ENCODE measurements at regions not wholly inside any gene's neighbourhood (a gene's known extent, or its start where the extent isn't known, plus 50 kb on each side); places are given as distances from the start of the nearest gene placed in this dataset.

DNA sequence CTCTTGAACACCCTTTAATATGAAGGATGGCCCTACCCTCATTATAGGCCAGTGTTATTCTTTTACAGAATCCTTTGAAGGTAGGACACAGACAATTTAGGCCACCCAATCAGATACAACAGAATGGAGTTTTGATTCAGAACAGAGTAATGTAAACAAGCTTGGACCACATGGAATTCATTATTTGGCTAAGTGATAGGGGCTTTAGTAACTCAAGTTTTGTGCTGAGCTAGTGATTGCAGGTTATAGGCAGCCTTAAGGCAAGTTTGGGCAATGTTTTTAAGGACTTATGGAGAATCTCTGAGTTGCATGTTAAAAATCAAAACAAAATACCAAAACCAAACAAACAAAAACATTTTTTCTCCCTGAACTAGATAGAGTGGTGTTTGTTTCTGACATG lies 312.1 kb upstream of the ROBO1 start:
- Histone ChIP-seq H3K4me2 (no peak overlapping the region), H3K4me1 (no peaks in the 10 kb centered on the region), H3K9me3 (replicated peaks in 1 of 11) (no peaks in the 10 kb centered on the region), H3K9ac (no peak overlapping the region), H3K4me3 (no peak overlapping the region), H4K20me1 (no peaks in the 10 kb centered on the region), H3K27ac (no peak overlapping the region), H3K36me3 (no peaks in the 10 kb centered on the region), H3K27me3 (no peaks in the 10 kb centered on the region)
- no peak for TF ChIP-seq Cebpa-rat (IDR thresholded peaks at IDR 0.05)

DNA sequence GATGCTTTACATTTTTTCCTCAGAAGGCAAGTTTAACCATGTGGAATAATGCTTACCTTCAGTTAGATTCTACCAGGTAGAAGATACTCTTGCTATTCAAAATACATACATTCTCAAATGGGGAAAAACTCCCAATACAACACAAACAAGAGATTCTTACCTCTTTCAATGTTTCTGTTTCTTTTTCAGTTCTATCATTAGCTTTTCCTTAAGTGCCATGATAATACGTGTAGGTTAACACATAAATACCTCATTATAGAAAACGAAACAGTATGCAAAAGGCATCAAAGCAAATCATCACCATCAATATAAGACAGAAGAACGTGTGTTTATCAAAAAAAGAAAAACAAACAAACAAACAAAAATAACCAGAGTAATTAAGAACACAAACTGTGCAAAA lies 300.7 kb upstream of the ROBO1 start:
- no peaks in the 10 kb centered on the region for H3K4me1 ChIP-seq
- H3K9ac ChIP-seq: no peak overlapping the region
- H3K36me3 ChIP-seq: no peaks in the 10 kb centered on the region
- H3K4me3 ChIP-seq: no peak overlapping the region
- H3K27me3 ChIP-seq: no peaks in the 10 kb centered on the region
- no peaks in the 10 kb centered on the region for H4K20me1 ChIP-seq
- TF ChIP-seq Cebpa-rat (IDR thresholded peaks at IDR 0.05): no peak
- H3K27ac ChIP-seq: no peak overlapping the region
- no peaks in the 10 kb centered on the region for H3K9me3 ChIP-seq (replicated peaks in 1 of 11)
- no peak overlapping the region for H3K4me2 ChIP-seq

DNA sequence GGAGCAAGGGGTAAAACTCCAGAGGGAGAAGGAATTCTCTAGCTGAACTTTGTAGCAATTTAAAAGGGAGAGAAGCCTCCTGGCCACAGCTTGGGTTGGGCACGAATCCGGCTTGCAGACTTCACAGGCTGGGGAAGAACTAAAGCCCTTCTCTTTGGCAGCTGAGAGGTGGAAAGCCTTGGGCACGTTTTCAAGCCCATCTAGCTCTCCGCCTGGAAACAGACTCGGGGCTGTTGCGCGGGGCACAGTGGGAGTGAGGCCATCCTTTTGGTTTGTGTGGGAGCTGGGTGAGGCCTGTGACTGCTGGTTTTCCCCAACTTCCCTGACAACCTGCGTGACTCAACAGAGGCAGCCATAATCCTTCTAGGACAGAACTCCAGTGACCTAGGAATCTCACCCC lies 295.7 kb upstream of the ROBO1 start:
- Histone ChIP-seq H3K36me3 (no peaks in the 10 kb centered on the region), H3K27me3 (no peaks in the 10 kb centered on the region), H3K9ac (no peak overlapping the region), H4K20me1 (no peaks in the 10 kb centered on the region), H3K27ac (no peak overlapping the region), H3K9me3 (replicated peaks in 1 of 11) (no peaks in the 10 kb centered on the region), H3K4me2 (no peak overlapping the region), H3K4me3 (no peak overlapping the region), H3K4me1 (no peaks in the 10 kb centered on the region)
- TF ChIP-seq Cebpa-rat (IDR thresholded peaks at IDR 0.05): no peak

DNA sequence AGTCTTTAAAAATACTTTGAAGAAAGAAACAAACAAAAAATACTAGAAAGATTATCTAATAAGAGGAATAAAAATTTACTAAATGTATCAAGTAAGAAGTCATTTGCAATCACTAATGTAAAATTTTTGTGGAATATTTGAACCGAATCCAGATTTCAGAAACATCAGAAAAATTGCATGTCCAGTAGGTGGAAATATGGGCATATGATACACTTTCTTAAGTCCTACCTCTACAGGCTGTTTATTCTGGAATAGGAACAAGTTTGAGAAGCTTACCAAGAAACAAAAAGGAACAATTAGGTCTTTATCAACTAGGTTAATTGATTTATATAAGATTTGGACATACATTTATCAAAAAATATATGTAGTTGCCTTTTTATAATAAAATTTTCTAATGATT lies 292.9 kb upstream of the ROBO1 start:
- H4K20me1 ChIP-seq: no peaks in the 10 kb centered on the region
- H3K27ac ChIP-seq: no peak overlapping the region
- no peaks in the 10 kb centered on the region for H3K4me1 ChIP-seq
- no peak overlapping the region for H3K4me2 ChIP-seq
- H3K9me3 ChIP-seq (replicated peaks in 1 of 11): no peaks in the 10 kb centered on the region
- TF ChIP-seq Cebpa-rat (IDR thresholded peaks at IDR 0.05): no peak
- H3K9ac ChIP-seq: no peak overlapping the region
- H3K27me3 ChIP-seq: no peaks in the 10 kb centered on the region
- no peak overlapping the region for H3K4me3 ChIP-seq
- no peaks in the 10 kb centered on the region for H3K36me3 ChIP-seq

DNA sequence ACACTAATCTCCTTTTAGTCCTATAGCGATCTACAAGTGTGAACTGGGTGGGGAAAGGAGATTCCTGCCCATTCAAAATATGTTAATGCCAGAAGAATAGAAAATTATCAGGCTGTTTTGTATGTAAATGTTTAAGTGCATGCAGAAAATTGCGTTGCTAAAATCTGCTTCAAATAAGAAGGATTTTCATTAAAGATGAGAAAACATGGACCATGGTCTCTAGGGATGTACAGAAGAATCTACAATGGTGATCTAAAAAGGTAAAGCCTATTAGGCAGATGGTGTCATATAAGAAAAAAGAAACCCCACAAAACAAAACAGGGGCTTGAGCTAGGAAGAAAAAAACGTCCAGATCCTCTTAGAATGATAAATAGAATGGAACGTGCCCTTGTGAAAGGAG lies 287.5 kb upstream of the ROBO1 start:
- Histone ChIP-seq H3K9ac (no peak overlapping the region), H3K4me1 (no peaks in the 10 kb centered on the region), H3K9me3 (replicated peaks in 1 of 11) (peaks cover 0 to 10% (median 0%) of the 10 kb centered on the region in 11 experiments; a peak in 5 of 22 replicates), H3K27ac (no peak overlapping the region), H3K4me3 (no peak overlapping the region), H3K27me3 (no peaks in the 10 kb centered on the region), H3K36me3 (no peaks in the 10 kb centered on the region), H3K4me2 (no peak overlapping the region), H4K20me1 (no peaks in the 10 kb centered on the region)
- TF ChIP-seq Cebpa-rat (IDR thresholded peaks at IDR 0.05): no peak

DNA sequence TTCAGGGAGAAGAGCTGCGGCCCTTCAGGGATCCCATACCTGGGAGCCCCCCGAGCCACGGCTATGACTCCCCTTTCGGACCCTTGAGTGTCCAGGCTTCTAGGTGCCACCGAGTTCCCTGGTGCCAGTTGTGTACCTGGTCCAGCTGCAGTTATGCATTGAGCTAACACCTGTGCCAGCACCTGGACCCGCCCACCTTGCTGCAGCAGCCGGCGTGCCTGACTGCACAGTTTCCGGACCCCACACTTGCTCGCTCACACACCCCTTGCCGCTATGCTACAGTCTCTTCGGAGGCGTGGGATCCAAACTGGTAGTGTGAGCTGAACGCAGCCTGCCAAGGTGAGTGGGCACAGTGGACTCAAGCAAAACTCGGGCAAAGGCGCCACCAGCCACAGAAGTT lies 284.5 kb upstream of the ROBO1 start:
- no peaks in the 10 kb centered on the region for H3K36me3 ChIP-seq
- no peak for TF ChIP-seq Cebpa-rat (IDR thresholded peaks at IDR 0.05)
- H3K27me3 ChIP-seq: no peaks in the 10 kb centered on the region
- no peak overlapping the region for H3K27ac ChIP-seq
- no peak overlapping the region for H3K4me2 ChIP-seq
- no peaks in the 10 kb centered on the region for H4K20me1 ChIP-seq
- H3K9ac ChIP-seq: no peak overlapping the region
- H3K4me1 ChIP-seq: no peaks in the 10 kb centered on the region
- H3K9me3 ChIP-seq (replicated peaks in 1 of 11): peaks cover 0 to 10% (median 0%) of the 10 kb centered on the region in 11 experiments; a peak in 5 of 22 replicates
- H3K4me3 ChIP-seq: no peak overlapping the region

DNA sequence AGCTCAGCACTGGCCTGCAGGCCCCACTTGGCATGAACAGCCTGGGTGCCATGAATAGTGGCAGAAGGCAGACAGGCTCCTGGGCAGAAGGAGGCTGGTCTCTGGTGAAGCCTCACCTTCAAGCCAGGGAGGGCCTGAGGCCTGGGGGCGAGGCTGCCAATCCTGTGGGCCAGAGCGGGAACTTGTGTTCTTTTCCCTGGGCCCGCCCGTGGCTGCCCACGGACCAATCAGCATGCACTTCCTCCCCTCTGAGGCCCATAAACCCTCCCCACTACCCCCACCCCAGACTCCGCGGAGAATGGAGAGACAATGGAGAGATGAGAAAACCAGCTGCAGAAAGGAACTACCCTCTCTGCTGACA lies 283.8 kb upstream of the ROBO1 start:
- H3K27ac ChIP-seq: no peak overlapping the region
- no peaks in the 10 kb centered on the region for H3K36me3 ChIP-seq
- H3K4me1 ChIP-seq: no peaks in the 10 kb centered on the region
- no peak overlapping the region for H3K9ac ChIP-seq
- TF ChIP-seq Cebpa-rat (IDR thresholded peaks at IDR 0.05): no peak
- peaks cover 0 to 10% (median 0%) of the 10 kb centered on the region in 11 experiments; a peak in 5 of 22 replicates for H3K9me3 ChIP-seq (replicated peaks in 1 of 11)
- no peak overlapping the region for H3K4me3 ChIP-seq
- no peaks in the 10 kb centered on the region for H4K20me1 ChIP-seq
- no peaks in the 10 kb centered on the region for H3K27me3 ChIP-seq
- no peak overlapping the region for H3K4me2 ChIP-seq

DNA sequence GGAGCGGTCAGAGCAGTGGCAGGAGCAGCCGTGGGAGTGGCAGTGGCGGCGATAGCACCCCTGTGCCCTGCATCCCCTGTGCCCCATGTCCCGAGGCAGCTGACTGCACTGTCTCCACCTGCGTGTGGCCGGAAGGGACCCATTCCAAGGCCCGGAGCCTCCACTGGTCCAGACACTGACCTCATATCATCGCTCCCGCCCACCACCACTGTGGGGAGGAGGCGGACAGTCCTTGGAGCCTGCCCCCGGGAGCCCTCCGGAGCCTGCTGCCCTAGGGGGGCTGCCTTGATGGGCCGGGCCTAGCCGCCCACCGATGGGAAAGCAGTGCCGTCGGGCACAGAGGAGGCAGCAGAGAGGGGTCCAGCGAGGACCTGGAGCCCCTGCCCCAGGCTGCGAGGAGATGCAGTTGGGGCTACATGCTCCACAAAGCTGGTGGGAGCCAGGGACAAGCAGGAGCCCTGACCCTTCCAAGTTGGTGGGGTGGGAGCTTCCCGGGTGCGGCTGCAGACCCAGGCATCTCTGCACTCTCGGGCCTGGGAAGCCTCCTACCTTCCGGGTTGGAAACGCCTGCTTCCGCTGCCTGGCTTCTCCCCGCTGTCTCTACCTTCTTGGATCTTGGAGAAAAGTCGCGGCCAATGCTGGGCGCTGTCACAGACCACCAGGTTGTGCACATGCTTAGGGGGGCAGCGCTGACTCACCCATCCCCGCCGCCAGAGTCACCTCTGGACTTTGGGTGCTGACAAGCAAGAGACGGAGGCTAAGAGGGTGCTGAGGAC lies 283.2 kb upstream of the ROBO1 start:
- H3K27me3 ChIP-seq: no peaks in the 10 kb centered on the region
- TF ChIP-seq Cebpa-rat (IDR thresholded peaks at IDR 0.05): no peak
- no peak overlapping the region for H3K4me3 ChIP-seq
- no peaks in the 10 kb centered on the region for H3K4me1 ChIP-seq
- no peak overlapping the region for H3K4me2 ChIP-seq
- H3K27ac ChIP-seq: no peak overlapping the region
- no peaks in the 10 kb centered on the region for H3K36me3 ChIP-seq
- H3K9me3 ChIP-seq (replicated peaks in 1 of 11): peaks cover 0 to 10% (median 0%) of the 10 kb centered on the region in 11 experiments; a peak in 5 of 22 replicates
- H3K9ac ChIP-seq: no peak overlapping the region
- H4K20me1 ChIP-seq: no peaks in the 10 kb centered on the region

DNA sequence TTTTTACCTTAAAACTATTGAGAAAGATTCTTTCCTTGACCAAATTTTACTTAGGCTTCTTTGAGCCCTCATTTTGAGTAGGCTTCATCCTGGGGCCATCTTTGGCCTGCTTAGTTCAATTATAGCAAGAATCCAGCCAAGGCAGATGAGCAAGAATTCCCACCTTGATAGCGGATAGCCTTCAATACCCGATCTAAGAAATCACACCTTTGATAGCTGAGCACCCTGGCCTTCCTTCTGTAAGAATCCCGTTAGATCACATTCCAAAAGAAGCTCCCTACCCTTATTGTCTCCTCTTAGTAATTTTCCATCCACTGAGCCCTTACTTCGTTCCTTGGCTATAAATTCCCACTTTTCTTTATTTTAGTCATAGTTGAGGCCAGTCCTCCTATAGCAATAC lies 275.4 kb upstream of the ROBO1 start:
- Histone ChIP-seq H3K27ac (no peak overlapping the region), H3K36me3 (no peaks in the 10 kb centered on the region), H3K9ac (no peak overlapping the region), H3K4me1 (no peaks in the 10 kb centered on the region), H3K27me3 (no peaks in the 10 kb centered on the region), H3K9me3 (replicated peaks in 1 of 11) (no peaks in the 10 kb centered on the region), H4K20me1 (no peaks in the 10 kb centered on the region; a peak in 1 of 22 replicates), H3K4me3 (no peak overlapping the region), H3K4me2 (no peak overlapping the region)
- no peak for TF ChIP-seq Cebpa-rat (IDR thresholded peaks at IDR 0.05)

DNA sequence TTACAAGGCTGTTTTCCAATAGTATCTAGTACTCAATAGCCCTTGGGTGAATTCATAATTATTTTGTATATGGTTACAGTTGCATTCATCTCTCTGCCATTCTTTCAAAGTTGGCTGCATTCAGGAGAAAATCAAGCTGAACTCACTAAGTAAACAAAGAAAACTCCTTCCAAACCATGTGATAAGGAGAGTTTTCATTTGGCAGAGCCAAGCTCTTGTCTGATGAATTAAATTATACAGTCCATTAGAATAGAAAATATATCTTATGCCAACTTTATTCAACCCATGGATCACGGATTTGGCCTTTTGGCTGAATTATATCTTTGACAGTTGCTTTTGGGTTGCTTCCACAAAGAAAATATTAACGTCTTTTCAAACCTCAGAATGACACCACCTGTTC lies 272.3 kb upstream of the ROBO1 start:
- Histone ChIP-seq H3K9me3 (replicated peaks in 1 of 11) (no peaks in the 10 kb centered on the region), H3K27ac (no peak overlapping the region), H4K20me1 (no peaks in the 10 kb centered on the region; a peak in 1 of 22 replicates), H3K4me2 (no peak overlapping the region), H3K36me3 (no peaks in the 10 kb centered on the region), H3K27me3 (no peaks in the 10 kb centered on the region), H3K4me3 (no peak overlapping the region), H3K9ac (no peak overlapping the region), H3K4me1 (no peaks in the 10 kb centered on the region)
- no peak for TF ChIP-seq Cebpa-rat (IDR thresholded peaks at IDR 0.05)

Data from BLaER1 treated with 17β-estradiol and CSF1 and Interleukin-3, amounts not matched to agents 10 nM and 100 nM (cell line).